HG02610 (cell line): ENCODE measurements at regions not wholly inside any gene's neighbourhood (a gene's known extent, or its start where the extent isn't known, plus 50 kb on each side); places are given as distances from the start of the nearest gene placed in this dataset.
A peak's percentile ranks its signal among the peaks of the same experiment; 100 is the strongest.
"Not testable (repeated sequence)": the region's sequence is repeated elsewhere in the genome, so short reads cannot be mapped to it uniquely, and the experiment has no call there.

Experiments
- ATAC-seq: cut with Tn5 transposase; IDR thresholded peaks from one replicate; pipeline ENCODE4 v1.9.1; 2021; ENCODE audit warnings: mild to moderate bottlenecking, moderate library complexity; ENCODE audit not compliant: unreplicated experiment

DNA sequence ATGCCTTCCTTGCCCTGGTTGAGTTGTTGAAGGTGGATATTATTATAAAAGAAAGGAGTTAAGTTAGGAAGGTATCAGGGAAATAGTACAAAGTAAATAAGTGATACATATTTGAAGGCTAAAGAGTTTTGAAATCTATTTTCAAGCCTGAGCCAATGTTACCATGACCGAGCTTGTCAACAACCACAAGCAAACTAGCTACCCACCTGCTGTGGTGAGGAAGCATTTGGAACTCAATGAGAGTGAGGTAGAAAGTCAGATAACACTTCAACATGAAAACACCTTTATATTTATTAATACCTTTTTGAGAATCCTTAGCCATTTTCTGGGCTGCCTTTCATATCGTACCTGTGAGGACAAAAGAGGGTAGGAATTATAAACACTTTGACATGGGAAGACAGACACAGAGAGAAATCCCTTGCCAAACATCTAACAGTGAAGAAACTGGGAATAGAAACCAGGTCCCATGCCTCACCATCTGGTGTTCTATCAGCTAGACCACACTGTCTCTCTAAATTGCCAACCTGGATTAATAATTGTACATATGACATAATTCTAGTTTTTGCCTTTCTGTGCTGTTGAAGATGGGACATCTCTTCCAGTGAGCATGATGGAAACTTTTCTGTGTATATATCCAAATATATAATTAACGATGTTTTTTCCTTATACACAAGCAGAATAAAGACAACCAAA lies 606.4 kb upstream of the NR3C2 start:
- ATAC-seq: no peak

GRCh38 chr4:149047368-149047767 lies 605.2 kb upstream of the NR3C2 start:
- ATAC-seq: no peak

GRCh38 chr4:149045731-149046130 lies 603.5 kb upstream of the NR3C2 start:
- no peak for ATAC-seq

DNA sequence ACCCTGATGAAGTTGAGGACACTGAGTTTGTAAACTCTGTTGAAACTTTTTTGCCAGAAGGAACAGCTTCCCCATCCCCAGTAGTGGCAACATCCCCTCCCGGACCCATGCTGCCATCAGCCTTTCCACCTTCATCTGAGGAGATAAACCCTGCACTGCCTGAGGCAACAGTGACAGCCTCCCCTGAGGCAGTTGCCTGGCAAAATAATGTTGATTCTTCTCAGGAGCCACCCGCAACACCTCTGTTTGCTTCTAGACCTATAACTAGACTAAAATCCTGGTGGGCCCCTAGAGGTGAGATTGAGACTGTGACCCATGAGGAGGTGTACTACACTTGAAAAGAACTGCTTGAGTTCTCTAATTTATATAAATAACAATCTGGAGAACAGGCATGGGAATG lies 597.6 kb upstream of the NR3C2 start:
- ATAC-seq: not testable (repeated sequence)

GRCh38 chr4:149031399-149031798 lies 589.2 kb upstream of the NR3C2 start:
- peak; percentile 47 for ATAC-seq

DNA sequence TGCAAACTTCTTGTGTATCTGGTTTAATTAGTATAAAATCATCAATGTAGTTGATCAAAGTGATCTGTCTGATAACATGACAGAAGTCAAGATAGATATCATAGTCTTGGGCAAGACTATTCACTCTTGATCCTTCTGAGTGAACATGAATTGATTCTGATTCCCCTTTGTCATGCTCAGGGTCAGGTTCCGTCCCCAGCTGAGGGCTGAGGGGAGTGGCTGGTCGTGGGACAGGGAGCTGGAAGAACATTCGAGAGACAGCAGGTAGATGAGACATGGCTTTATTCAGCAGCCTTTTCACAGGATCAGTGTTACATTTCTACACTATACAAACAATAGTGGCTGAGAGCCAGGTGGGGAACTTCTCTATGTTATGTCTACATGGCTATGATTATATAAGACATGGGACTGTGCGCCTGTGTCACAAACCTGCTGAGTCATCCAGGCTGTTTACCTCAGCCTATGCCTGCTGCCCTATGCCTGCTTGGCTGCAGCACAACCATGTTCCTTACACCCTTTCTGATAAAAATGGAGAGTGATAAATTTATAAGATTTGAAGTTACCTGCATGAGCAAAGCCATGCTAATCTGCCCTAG lies 586.9 kb upstream of the NR3C2 start:
- no peak for ATAC-seq

GRCh38 chr4:149026696-149027095 lies 584.5 kb upstream of the NR3C2 start:
- ATAC-seq: no peak

DNA sequence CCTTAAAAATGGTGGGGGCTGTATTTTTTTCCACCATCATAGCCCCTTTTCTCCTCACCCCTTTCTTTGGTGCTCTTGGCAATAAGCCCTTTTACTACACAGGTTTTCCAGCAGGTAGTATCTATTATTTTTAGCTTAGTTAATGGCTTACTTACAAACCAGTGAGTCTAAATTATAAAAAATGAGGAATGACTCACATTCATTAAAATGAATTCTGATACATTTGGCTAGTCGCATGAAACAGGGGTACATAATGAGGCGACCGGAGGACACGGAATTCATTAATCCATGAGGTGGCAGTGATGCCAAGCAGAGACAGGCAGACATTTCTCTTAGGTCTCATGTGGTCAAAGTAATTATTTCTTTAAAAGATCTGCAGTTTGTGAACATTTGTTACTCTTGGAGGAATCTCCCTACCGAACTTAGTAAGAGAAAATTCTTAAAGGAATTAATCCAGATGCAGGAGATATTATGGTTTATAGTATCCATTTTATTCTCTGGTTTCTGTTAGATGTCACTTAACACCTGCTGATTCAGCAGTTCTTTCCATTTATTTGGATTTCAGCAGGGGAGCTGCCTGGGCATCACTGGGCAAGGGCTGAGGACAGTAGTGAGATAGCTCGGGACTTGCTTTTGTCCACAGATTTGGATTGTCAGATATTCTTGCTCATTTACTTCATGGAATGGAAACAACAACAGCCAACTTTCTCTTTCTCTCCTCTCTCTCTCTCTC lies 575.0 kb upstream of the NR3C2 start:
- ATAC-seq: no peak

GRCh38 chr4:149009223-149009622 lies 567.0 kb upstream of the NR3C2 start:
- no peak for ATAC-seq

GRCh38 chr4:149008415-149009025 lies 566.3 kb upstream of the NR3C2 start:
- no peak for ATAC-seq

DNA sequence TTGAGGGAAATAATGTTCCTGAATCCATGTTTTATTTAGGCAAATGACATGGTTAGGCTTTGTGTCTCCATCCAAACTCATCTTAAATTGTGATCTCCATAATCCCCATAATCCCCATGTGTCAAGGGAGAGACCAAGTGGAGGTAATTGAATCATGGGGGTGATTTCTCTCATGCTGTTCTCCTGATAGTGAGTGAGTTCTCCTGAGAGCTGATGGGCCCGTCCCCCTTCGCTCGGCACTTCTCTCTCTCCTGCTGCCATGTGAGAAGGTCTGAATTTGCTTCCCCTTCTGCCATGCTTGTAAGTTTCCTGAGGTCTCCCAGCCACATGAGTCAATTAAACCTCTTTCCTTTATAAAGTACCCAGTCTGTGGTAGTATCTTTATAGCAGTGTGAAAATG lies 563.0 kb upstream of the NR3C2 start:
- ATAC-seq: no peak

DNA sequence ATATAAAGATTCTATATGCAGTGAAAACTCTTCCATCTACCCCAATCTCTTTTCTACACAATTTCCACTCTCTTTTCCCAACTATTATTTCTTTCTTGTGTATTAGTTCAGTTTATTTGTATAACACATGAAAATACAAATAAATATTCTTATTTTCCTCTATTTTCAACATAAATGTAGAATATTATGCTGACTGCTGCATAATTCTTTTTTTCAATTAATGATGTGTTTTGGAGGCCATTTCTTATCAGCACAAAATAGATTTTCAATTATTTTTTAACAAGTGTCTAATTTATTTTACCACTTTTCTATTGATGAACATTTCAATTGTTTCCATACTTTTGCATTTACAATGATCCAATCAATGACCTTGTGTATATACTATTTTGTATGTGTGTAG lies 557.7 kb upstream of the NR3C2 start:
- ATAC-seq: no peak

GRCh38 chr4:148998719-148999118 lies 556.5 kb upstream of the NR3C2 start:
- ATAC-seq: no peak

GRCh38 chr4:148986951-148987350 lies 544.7 kb upstream of the NR3C2 start:
- ATAC-seq: no peak

GRCh38 chr4:148984951-148985350 lies 542.7 kb upstream of the NR3C2 start:
- ATAC-seq: no peak

DNA sequence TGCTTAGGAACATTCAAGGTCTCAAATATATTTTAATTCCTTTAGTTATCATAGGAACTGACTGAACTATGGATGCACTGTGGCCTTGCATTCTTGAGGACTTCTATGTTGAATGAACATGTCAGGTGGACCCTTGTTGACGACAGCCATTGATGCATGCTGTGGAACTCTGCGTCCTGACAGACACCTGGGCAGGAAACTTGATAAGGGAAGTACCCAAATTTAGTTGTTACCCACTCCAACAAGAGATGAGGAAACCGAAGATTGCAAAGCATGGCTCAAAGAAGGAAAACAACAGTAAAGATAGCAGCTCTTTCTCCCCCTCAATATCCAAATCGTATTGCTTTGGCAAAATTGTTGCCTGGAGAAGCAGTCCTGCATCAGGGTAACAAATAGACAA lies 540.0 kb upstream of the NR3C2 start:
- no peak for ATAC-seq

DNA sequence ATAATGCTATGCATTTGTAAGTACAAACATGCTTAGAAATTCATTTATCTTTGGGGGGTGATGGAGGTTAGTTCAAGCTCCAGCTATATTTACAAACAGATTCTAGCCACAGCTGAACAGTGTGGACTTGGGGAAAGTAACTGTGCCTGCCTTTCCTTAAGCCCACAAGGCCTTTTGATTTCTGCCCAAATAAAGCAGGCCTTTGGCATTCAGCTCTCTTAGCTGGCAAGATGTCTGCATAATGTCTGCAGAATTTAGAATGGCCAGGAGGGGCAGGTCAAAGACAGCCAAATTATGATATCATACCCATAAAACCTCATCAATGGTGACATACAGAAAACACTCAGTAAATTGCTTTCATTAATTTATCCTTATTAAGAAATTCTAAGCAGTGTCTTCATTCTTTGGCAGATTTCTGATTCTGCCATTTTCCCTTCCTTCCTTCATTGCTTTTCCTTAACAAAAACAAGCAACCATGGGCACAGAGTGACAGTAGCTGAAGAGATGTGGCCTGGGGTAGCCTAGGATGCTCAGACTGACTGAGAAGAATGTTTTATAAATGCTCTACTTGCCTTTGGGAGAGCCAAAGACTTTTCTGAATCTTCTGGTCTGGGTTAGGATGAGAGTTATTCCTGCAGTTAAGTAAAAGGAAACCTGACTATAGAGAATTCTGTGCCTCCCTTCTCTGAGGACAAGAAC lies 538.7 kb upstream of the NR3C2 start:
- ATAC-seq: no peak

GRCh38 chr4:148978301-148978700 lies 536.1 kb upstream of the NR3C2 start:
- ATAC-seq: no peak

GRCh38 chr4:148975464-148975863 lies 533.2 kb upstream of the NR3C2 start:
- ATAC-seq: no peak

GRCh38 chr4:148965080-148965479 lies 522.9 kb upstream of the NR3C2 start:
- no peak for ATAC-seq

- no peak for ATAC-seq
Measured at GRCh38 chr4:148964456-148964855, 522.2 kb upstream of the NR3C2 start.
